ENCODE measurements at regions not wholly inside any gene's neighbourhood (a gene's known extent, or its start where the extent isn't known, plus 50 kb on each side); places are given as distances from the start of the nearest gene placed in this dataset.

GRCh38 chr5:136642976-136643375 lies 277.6 kb upstream of the TRPC7 start:
- WGBS, result 58% methylated on average over 2 of the region's 2 CpGs
- Histone ChIP-seq H3K4me1 (replicated peaks) (no peaks in the 10 kb centered on the region), H3K36me3 (no peaks in the 10 kb centered on the region), H3K4me3 (no peak overlapping the region), H3K27me3 (replicated peaks; ENCODE audit: insufficient read depth) (no peaks in the 10 kb centered on the region), H3K27ac (no peak overlapping the region), H3K9me3 (no peaks in the 10 kb centered on the region)
- intact Hi-C loops (cut with DNase I), result no loop called here
- peak; percentile 49 for TF ChIP-seq POLR2AphosphoS5 (IDR thresholded peaks at IDR 0.05)
- no peak for TF ChIP-seq CTCF (IDR thresholded peaks at IDR 0.05)
- peak; percentile 79 for DNase-seq (ENCODE audit: low spot score)

GRCh38 chr5:136639616-136640015 lies 274.3 kb upstream of the TRPC7 start:
- no peak for DNase-seq (ENCODE audit: low spot score)
- Histone ChIP-seq H3K9me3 (no peaks in the 10 kb centered on the region), H3K27ac (no peak overlapping the region), H3K4me1 (replicated peaks) (no peaks in the 10 kb centered on the region), H3K36me3 (no peaks in the 10 kb centered on the region), H3K27me3 (replicated peaks; ENCODE audit: insufficient read depth) (no peaks in the 10 kb centered on the region), H3K4me3 (no peak overlapping the region)
- intact Hi-C loops (cut with DNase I), result no loop called here
- 93% methylated on average over 3 of the region's 3 CpGs for WGBS
- TF ChIP-seq POLR2A (IDR thresholded peaks at IDR 0.05), result no peak
- TF ChIP-seq POLR2AphosphoS5 (IDR thresholded peaks at IDR 0.05), result no peak
- TF ChIP-seq CTCF (IDR thresholded peaks at IDR 0.05), result no peak

- no peaks in the 10 kb centered on the region for H3K27me3 ChIP-seq (replicated peaks; ENCODE audit: insufficient read depth)
- 100% methylated on average over 1 of the region's 1 CpG for WGBS
- H3K27ac ChIP-seq, result no peak overlapping the region
- TF ChIP-seq CTCF (IDR thresholded peaks at IDR 0.05) (no peak), POLR2A (IDR thresholded peaks at IDR 0.05) (no peak), POLR2AphosphoS5 (IDR thresholded peaks at IDR 0.05) (no peak)
- H3K9me3 ChIP-seq, result no peaks in the 10 kb centered on the region
- intact Hi-C loops (cut with DNase I), result no loop called here
- H3K36me3 ChIP-seq, result no peaks in the 10 kb centered on the region
- H3K4me3 ChIP-seq, result no peak overlapping the region
- no peaks in the 10 kb centered on the region for H3K4me1 ChIP-seq (replicated peaks)
- DNase-seq (ENCODE audit: low spot score), result no peak
These were observed 272.7 kb upstream of the TRPC7 start for GRCh38 chr5:136638084-136638483.

- no peak for DNase-seq (ENCODE audit: low spot score)
- no peaks in the 10 kb centered on the region for H3K27me3 ChIP-seq (replicated peaks; ENCODE audit: insufficient read depth)
- no peaks in the 10 kb centered on the region for H3K36me3 ChIP-seq
- no peak for TF ChIP-seq POLR2AphosphoS5 (IDR thresholded peaks at IDR 0.05)
- TF ChIP-seq CTCF (IDR thresholded peaks at IDR 0.05), result no peak
- no peak for TF ChIP-seq POLR2A (IDR thresholded peaks at IDR 0.05)
- H3K9me3 ChIP-seq, result no peaks in the 10 kb centered on the region
- H3K4me1 ChIP-seq (replicated peaks), result no peaks in the 10 kb centered on the region
- intact Hi-C loops (cut with DNase I), result no loop called here
- WGBS, result 98% methylated on average over 1 of the region's 1 CpG
- H3K27ac ChIP-seq, result no peak overlapping the region
- no peak overlapping the region for H3K4me3 ChIP-seq
These were observed 270.7 kb upstream of the TRPC7 start for GRCh38 chr5:136636001-136636400.

GRCh38 chr5:136631186-136631585 lies 265.8 kb upstream of the TRPC7 start:
- Histone ChIP-seq H3K27ac (no peak overlapping the region), H3K36me3 (no peaks in the 10 kb centered on the region), H3K4me3 (no peak overlapping the region), H3K9me3 (no peaks in the 10 kb centered on the region), H3K27me3 (replicated peaks; ENCODE audit: insufficient read depth) (no peaks in the 10 kb centered on the region), H3K4me1 (replicated peaks) (no peaks in the 10 kb centered on the region)
- no peak for DNase-seq (ENCODE audit: low spot score)
- 54% methylated on average over 1 of the region's 1 CpG for WGBS
- intact Hi-C loops (cut with DNase I), result no loop called here
- TF ChIP-seq CTCF (IDR thresholded peaks at IDR 0.05) (no peak), POLR2AphosphoS5 (IDR thresholded peaks at IDR 0.05) (no peak), POLR2A (IDR thresholded peaks at IDR 0.05) (no peak)

Measured in prostate gland (tissue), 2 donors.